Pancreas (tissue), 10 donors: ENCODE measurements at regions not wholly inside any gene's neighbourhood (a gene's known extent, or its start where the extent isn't known, plus 50 kb on each side); places are given as distances from the start of the nearest gene placed in this dataset.

Experiments used
- ATAC-seq, 4 donors: fragments of 200-7000 bp; cut with Tn5 transposase; one replicate each; pipeline versions ENCODE4 v1.8.0 to v1.9.1; 2020; ENCODE audit warnings: mild to moderate bottlenecking in 4 of 4, moderate library complexity in 4 of 4
- DNase-seq, 6 donors: peaks; one replicate each; pipeline ENCODE4 v3.0.0-alpha.2; 2020
- FAIRE-seq: peaks from 2 replicates; lab custom pipeline; 2012; peaks lifted over from hg19 to GRCh38; lab: Jason Lieb, UNC
- H3K27ac ChIP-seq, 4 donors: fragments of 200-600 bp; sonication (generic); 1 replicate in 3 of 4; 2 replicates in 1 of 4; pipeline versions ENCODE4 v1.5.0 to v1.8.0; 2020
- H3K27me3 ChIP-seq, 4 donors: fragments of 200-600 bp; one replicate each; pipeline ENCODE4 v1.8.0; 2021
- H3K36me3 ChIP-seq, 3 donors: fragments of 200-600 bp; sonication (generic) in 1 of 3; one replicate each; pipeline versions ENCODE4 v1.5.0 to v1.8.0; 2020 to 2021
- H3K4me1 ChIP-seq, 3 donors: fragments of 200-600 bp; one replicate each; pipeline ENCODE4 v1.8.0; 2021
- H3K4me3 ChIP-seq, 4 donors: fragments of 200-600 bp; sonication (generic) in 2 of 4; one replicate each; pipeline versions ENCODE4 v1.5.0 to v1.8.0; 2020 to 2021
- H3K9me3 ChIP-seq, 4 donors: fragments of 200-600 bp; one replicate each; pipeline ENCODE4 v1.8.0; 2021
- CTCF ChIP-seq, 4 donors: fragments of 200-600 bp; sonication (generic) in 3 of 4; IDR thresholded peaks; one replicate each; pipeline versions ENCODE4 v1.5.0 to v1.8.0; 2021; ENCODE audit warnings: antibody characterized with exemption in 4 of 4
- WGBS, 2 donors: extraction: QIAGEN DNeasy Blood & Tissue Kit; methylation state at CpG; one replicate each; pipeline ENCODE4 v1.1.7; 2013; 5-methylcytosine and 5-hydroxymethylcytosine counted together
- intact Hi-C, 3 donors: fragments of 100-400 bp; cut with DNase I; formaldehyde crosslinking; loops; one replicate each; pipeline versions ENCODE4 v1.11.1 to v1.14.2; 2022
- donor health status: healthy with polysubstance abuse.
- donor health status: DM: no; HTN: no; CAD: no; lungs with moderate emphysema.
- donor health status: DM: no; HTN: no; CAD: no.
- donor health status: control.
- donor health status: control.
- donor health status: Bipolar disorder and iron deficiency.
- donor health status: DM: yes; HTN: yes; CAD: no.
- donor health status: DM: no; HTN: no; CAD: no.
- donor health status: DM: no; HTN: no; CAD: no.
- donor health status: DM: yes; HTN: yes; CAD: no.

GRCh38 chr9:18143073-18143745 lies 330.7 kb upstream of the ADAMTSL1 start:
- no peak for TF ChIP-seq CTCF (IDR thresholded peaks at IDR 0.05)
- DNase-seq (no peak), FAIRE-seq (no peak), ATAC-seq (no peak)
- H3K4me1 ChIP-seq, result no peaks in the 10 kb centered on the region
- no peak overlapping the region for H3K4me3 ChIP-seq
- 46 to 72% methylated on average over 4 of the region's 4 CpGs for WGBS, 2 donors
- no peak overlapping the region for H3K27ac ChIP-seq
- intact Hi-C loops, result no loop called here
- H3K27me3 ChIP-seq, result no peaks in the 10 kb centered on the region
- no peaks in the 10 kb centered on the region for H3K9me3 ChIP-seq
- H3K36me3 ChIP-seq, result no peaks in the 10 kb centered on the region

DNA sequence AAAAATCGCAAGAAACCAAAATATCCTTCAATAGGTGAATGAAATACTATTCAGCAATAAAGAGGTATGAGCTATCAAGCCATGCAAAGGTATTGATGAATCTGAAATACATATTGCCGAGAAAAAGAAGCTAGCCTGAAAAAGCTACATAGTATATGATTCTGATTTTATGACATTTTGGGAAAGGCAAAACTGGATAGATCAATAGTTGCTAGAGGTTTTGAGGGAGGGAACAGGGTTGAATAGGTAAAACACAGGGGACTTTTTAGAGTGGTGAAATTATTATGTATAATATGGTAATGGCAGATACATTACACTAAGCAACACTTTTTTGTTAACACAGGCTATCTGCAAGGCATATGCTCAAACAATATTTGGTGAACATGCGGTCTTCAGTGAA lies 327.6 kb upstream of the ADAMTSL1 start:
- WGBS, 2 donors, result 69 to 75% methylated on average over 3 of the region's 3 CpGs
- FAIRE-seq (no peak), DNase-seq (no peak), ATAC-seq (no peak)
- Histone ChIP-seq H3K36me3 (no peaks in the 10 kb centered on the region), H3K27me3 (no peaks in the 10 kb centered on the region), H3K27ac (no peak overlapping the region), H3K4me1 (no peaks in the 10 kb centered on the region), H3K9me3 (no peaks in the 10 kb centered on the region), H3K4me3 (no peak overlapping the region)
- intact Hi-C loops, result no loop called here
- TF ChIP-seq CTCF (IDR thresholded peaks at IDR 0.05), result no peak

- Histone ChIP-seq H3K4me3 (no peak overlapping the region), H3K9me3 (no peaks in the 10 kb centered on the region), H3K27me3 (no peaks in the 10 kb centered on the region), H3K27ac (no peak overlapping the region), H3K36me3 (no peaks in the 10 kb centered on the region), H3K4me1 (no peaks in the 10 kb centered on the region)
- FAIRE-seq (no peak), DNase-seq (no peak), ATAC-seq (no peak)
- intact Hi-C loops, result no loop called here
- 40 to 53% methylated on average over 1 of the region's 1 CpG for WGBS, 2 donors
- no peak for TF ChIP-seq CTCF (IDR thresholded peaks at IDR 0.05)
These were observed 324.4 kb upstream of the ADAMTSL1 start for GRCh38 chr9:18149471-18150011.

GRCh38 chr9:18154661-18155060 lies 319.3 kb upstream of the ADAMTSL1 start:
- no peaks in the 10 kb centered on the region for H3K27me3 ChIP-seq
- H3K9me3 ChIP-seq, result no peaks in the 10 kb centered on the region
- 51 to 71% methylated on average over 1 of the region's 1 CpG for WGBS, 2 donors
- H3K36me3 ChIP-seq, result no peaks in the 10 kb centered on the region
- no peak for TF ChIP-seq CTCF (IDR thresholded peaks at IDR 0.05)
- no peak overlapping the region for H3K27ac ChIP-seq
- no peak for DNase-seq
- no peak for ATAC-seq
- intact Hi-C loops, result no loop called here
- H3K4me1 ChIP-seq, result no peaks in the 10 kb centered on the region
- no peak for FAIRE-seq
- H3K4me3 ChIP-seq, result no peak overlapping the region

DNA sequence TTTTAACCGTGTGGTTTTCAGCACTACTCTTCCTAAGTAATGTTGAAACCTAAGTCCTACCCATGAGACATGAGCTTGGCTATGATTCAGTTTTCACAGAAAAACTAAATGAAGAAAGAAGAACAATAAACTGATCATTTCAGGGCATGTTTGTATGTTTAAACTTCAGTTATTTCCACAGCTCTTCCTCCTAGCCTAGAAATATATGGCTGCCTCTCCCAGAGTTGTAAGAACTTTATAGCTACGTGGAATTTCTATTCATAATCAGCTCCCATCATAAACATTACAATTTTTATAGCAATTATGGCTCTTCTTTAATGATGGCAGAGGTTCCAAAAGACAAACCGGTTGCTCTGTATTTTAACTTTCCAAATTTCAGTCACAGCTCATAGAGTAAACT lies 314.7 kb upstream of the ADAMTSL1 start:
- no peak overlapping the region for H3K27ac ChIP-seq
- ATAC-seq (no peak), DNase-seq (no peak), FAIRE-seq (no peak)
- intact Hi-C loops, result no loop called here
- no peaks in the 10 kb centered on the region for H3K27me3 ChIP-seq
- no peak overlapping the region for H3K4me3 ChIP-seq
- WGBS, 2 donors, result 62 to 72% methylated on average over 3 of the region's 3 CpGs
- no peaks in the 10 kb centered on the region for H3K36me3 ChIP-seq
- no peaks in the 10 kb centered on the region for H3K9me3 ChIP-seq
- TF ChIP-seq CTCF (IDR thresholded peaks at IDR 0.05), result no peak
- H3K4me1 ChIP-seq, result no peaks in the 10 kb centered on the region
